ENCODE measurements at regions not wholly inside any gene's neighbourhood (a gene's known extent, or its start where the extent isn't known, plus 50 kb on each side); places are given as distances from the start of the nearest gene placed in this dataset.

GRCh38 chr7:120181499-120181898 is 91.5 kb upstream of the KCND2 start:
- no peaks in the 10 kb centered on the region for H3K36me3 ChIP-seq
- intact Hi-C loops (cut with DNase I; ENCODE audit: low total_unique reads): no loop called here
- no peak overlapping the region for H3K4me3 ChIP-seq
- H3K9me3 ChIP-seq: no peaks in the 10 kb centered on the region
- H3K27me3 ChIP-seq: no peaks in the 10 kb centered on the region
- H3K27ac ChIP-seq: no peak overlapping the region
- TF ChIP-seq CTCF (IDR thresholded peaks at IDR 0.05 in 4 of 5, conservative IDR thresholded peaks at IDR 0.05 in 1 of 5) (no peak), POLR2A (IDR thresholded peaks at IDR 0.05) (no peak)
- in situ Hi-C loops (cut with MboI; ENCODE audit: low sequenced_read_pairs in 4 of 4): no loop called here
- ATAC-seq: no peak
- no peak for DNase-seq
- H3K4me1 ChIP-seq: peaks cover 13 to 17% of the 10 kb centered on the region in 2 donors

- no peak overlapping the region for H3K4me3 ChIP-seq
- intact Hi-C loops (cut with DNase I; ENCODE audit: low total_unique reads): no loop called here
- H3K4me1 ChIP-seq: peaks cover 13 to 17% of the 10 kb centered on the region in 2 donors
- in situ Hi-C loops (cut with MboI; ENCODE audit: low sequenced_read_pairs in 4 of 4): no loop called here
- H3K27me3 ChIP-seq: no peaks in the 10 kb centered on the region
- TF ChIP-seq POLR2A (IDR thresholded peaks at IDR 0.05) (no peak), CTCF (IDR thresholded peaks at IDR 0.05 in 4 of 5, conservative IDR thresholded peaks at IDR 0.05 in 1 of 5) (no peak)
- ATAC-seq (peak; percentile 56 to 62), DNase-seq (peak in 1 of 2 donors; percentile 18)
- H3K27ac ChIP-seq: peak overlapping the region in 2 of 4 donors; percentile 22 to 26
- H3K36me3 ChIP-seq: no peaks in the 10 kb centered on the region
- H3K9me3 ChIP-seq: no peaks in the 10 kb centered on the region
These were observed 88.1 kb upstream of the KCND2 start for GRCh38 chr7:120184866-120185265.

- Histone ChIP-seq H3K4me1 (peaks cover 16 to 17% of the 10 kb centered on the region in 2 donors), H3K4me3 (no peak overlapping the region), H3K36me3 (no peaks in the 10 kb centered on the region), H3K9me3 (no peaks in the 10 kb centered on the region), H3K27ac (peak overlapping the region in 3 of 4 donors; percentile 12 to 26 (median 23)), H3K27me3 (no peaks in the 10 kb centered on the region)
- in situ Hi-C loops (cut with MboI; ENCODE audit: low sequenced_read_pairs in 4 of 4) (no loop called here), intact Hi-C loops (cut with DNase I; ENCODE audit: low total_unique reads) (no loop called here)
- no peak for DNase-seq
- TF ChIP-seq CTCF (IDR thresholded peaks at IDR 0.05 in 4 of 5, conservative IDR thresholded peaks at IDR 0.05 in 1 of 5) (no peak), POLR2A (IDR thresholded peaks at IDR 0.05) (no peak)
- ATAC-seq: peak in 1 of 2 donors; percentile 51
These were observed 86.9 kb upstream of the KCND2 start for GRCh38 chr7:120185940-120186682.

GRCh38 chr7:120186688-120187087 is 86.3 kb upstream of the KCND2 start:
- Histone ChIP-seq H3K27ac (no peak overlapping the region), H3K9me3 (no peaks in the 10 kb centered on the region), H3K4me1 (peaks cover 16 to 17% of the 10 kb centered on the region in 2 donors), H3K4me3 (no peak overlapping the region), H3K27me3 (no peaks in the 10 kb centered on the region), H3K36me3 (no peaks in the 10 kb centered on the region)
- ATAC-seq (no peak), DNase-seq (no peak)
- intact Hi-C loops (cut with DNase I; ENCODE audit: low total_unique reads) (no loop called here), in situ Hi-C loops (cut with MboI; ENCODE audit: low sequenced_read_pairs in 4 of 4) (no loop called here)
- TF ChIP-seq CTCF (IDR thresholded peaks at IDR 0.05 in 4 of 5, conservative IDR thresholded peaks at IDR 0.05 in 1 of 5): no peak
- no peak for TF ChIP-seq POLR2A (IDR thresholded peaks at IDR 0.05)

All from gastrocnemius medialis (tissue), 4 donors.